Upper lobe of left lung (tissue), 4 donors: ENCODE measurements at regions not wholly inside any gene's neighbourhood (a gene's known extent, or its start where the extent isn't known, plus 50 kb on each side); places are given as distances from the start of the nearest gene placed in this dataset.

Experiments
- CTCF ChIP-seq, 6 experiments: fragments of 450-650 bp in 4 of 6; fragments of 200-600 bp in 2 of 6; sonication (generic) in 2 of 6; IDR thresholded peaks; one replicate each; pipeline ENCODE4 v1.5.1; 2016 to 2019; ENCODE audit warnings: antibody characterized with exemption in 6 of 6
- EP300 ChIP-seq, 4 donors: sonication (generic); formaldehyde crosslinking; IDR thresholded peaks; one replicate each; pipeline ENCODE4 v1.5.1; 2017; ENCODE audit warnings: antibody characterized with exemption in 4 of 4, control low read depth in 2 of 4

- TF ChIP-seq CTCF (IDR thresholded peaks at IDR 0.05) (no peak), EP300 (IDR thresholded peaks at IDR 0.05) (no peak)
These were observed 641.6 kb upstream of the TBL1XR1 start for GRCh38 chr3:177838766-177839350.
